ENCODE measurements at regions not wholly inside any gene's neighbourhood (a gene's known extent, or its start where the extent isn't known, plus 50 kb on each side); places are given as distances from the start of the nearest gene placed in this dataset.

DNA sequence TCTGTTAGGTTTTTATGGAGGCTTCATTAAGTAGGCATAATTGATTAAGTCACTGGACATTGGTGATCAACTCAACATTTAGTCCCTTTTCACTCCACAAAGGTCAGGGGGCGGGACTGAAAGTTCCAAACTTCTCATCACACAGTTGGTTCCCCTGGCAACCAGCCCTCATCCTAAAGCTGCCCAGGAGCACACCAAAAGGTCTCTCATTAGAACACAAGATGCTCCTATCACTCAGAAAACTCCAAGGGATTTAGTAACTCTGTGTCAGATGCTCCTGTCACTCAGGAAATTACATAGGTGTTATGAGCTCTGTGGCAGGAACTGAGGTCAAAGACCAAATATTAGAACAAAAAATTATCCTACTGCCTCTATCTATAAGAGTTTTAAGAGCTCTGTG is 321.5 kb downstream of the OTOL1 start:
- no peak for DNase-seq

- no peak for DNase-seq
Measured at GRCh38 chr3:161821591-161821990, 325.0 kb downstream of the OTOL1 start.

DNA sequence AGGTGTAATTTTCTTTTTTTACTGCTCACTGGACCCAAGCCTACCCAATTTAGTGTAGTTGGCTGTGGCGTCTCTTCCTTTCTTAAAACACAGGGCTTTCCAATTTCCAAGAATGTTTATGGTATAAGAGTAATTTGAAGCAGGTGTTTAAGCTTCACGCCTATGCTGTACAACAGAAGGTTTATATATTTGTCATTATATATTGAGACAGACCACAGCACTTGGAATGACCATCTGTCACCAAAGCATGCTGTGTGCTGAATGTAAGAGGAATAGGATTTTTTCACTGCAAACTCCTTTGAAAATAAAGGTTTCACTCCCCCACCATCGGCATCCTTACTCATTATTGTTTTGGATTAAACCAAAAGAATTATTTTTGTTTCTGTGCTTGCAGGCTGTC is 325.7 kb downstream of the OTOL1 start:
- no peak for DNase-seq

- DNase-seq = no peak
Measured at GRCh38 chr3:161823910-161824309, 327.3 kb downstream of the OTOL1 start.

DNA sequence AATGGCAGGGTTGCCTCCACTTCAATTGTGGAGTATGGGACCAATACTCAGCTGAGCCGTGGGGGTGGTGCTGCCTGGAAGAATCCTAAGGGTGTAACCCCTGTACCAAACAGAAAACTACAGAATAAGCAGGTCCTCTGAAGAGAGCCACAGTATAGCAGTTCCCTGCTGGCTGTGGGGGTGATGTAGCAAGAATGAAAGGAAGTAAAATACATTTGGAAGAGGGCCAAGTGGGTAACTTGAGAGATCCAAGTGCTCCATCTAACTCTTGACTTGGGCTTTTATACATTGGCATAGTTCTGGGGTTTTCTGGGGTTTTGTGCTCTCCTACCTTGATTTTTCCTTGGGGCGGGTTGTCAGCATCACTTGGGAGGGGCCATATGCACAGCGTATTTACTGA is 341.4 kb downstream of the OTOL1 start:
- DNase-seq = no peak

DNA sequence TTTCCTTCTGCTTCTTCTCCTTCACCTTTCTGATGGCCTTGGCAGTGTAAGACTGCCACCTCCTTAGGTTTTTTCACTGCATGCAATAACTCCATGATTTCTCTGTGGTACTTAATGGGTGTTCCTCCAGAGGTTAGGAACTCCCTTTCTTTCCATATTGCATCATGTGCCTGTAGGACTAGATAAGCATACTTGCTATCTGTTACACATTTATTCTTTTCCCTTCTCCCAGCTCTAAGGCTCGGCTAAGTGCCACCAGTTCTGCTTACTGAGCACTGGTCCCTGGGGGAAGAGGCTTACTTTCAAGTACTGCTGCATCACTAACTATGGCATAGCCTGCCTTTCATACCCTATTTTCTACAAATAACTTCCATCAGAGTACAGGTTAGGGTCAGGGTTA is 351.8 kb downstream of the OTOL1 start:
- no peak for DNase-seq

GRCh38 chr3:161851941-161852566 is 355.4 kb downstream of the OTOL1 start:
- no peak for DNase-seq

DNA sequence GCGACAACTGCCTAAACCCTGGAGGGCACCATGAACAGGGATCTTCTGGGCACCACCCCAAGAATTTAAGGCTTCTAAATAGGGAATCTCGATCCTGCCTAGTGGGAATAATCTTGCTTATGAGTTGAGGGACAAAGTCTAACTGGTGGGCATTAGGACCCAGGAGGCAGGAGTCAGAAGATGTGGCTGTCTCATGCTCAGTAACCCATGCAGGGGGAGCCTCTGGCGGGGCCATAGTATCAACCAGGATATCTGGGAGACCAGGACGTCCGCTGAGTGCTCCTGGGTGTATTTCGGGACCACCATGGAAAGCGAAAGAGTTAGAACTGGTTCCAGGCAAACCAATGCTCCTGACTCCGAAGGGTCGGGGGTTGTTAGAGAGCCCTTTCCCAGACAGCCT is 356.1 kb downstream of the OTOL1 start:
- no peak for DNase-seq

DNA sequence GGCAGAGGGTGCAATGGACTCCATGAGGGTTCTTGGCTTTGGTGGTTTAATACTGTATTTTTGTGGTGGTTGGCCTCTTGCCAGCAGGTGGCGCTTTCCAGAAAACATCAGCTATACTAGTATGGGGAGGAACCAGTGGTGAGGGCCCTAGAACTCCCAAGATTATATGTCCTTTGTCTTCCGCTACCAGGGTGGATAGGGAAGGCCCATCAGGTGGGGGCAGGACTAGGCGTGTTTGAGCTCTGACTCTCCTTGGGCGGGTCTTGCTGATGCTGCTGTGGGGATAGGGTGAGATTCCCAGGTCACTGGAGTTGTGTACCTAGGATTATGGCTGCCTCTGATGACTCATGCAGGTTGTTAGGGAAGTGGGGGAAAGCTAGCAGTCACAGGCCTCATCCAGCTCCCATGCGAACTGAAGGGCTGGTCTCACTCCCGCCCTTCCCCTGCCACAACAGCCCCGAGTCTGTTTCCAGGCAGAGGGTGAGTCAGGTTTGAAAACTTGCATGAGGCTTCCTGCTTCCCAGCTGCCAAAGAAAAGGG is 357.7 kb downstream of the OTOL1 start:
- peak; percentile 70 for DNase-seq

GRCh38 chr3:161859057-161859456 is 362.4 kb downstream of the OTOL1 start:
- DNase-seq = no peak

DNA sequence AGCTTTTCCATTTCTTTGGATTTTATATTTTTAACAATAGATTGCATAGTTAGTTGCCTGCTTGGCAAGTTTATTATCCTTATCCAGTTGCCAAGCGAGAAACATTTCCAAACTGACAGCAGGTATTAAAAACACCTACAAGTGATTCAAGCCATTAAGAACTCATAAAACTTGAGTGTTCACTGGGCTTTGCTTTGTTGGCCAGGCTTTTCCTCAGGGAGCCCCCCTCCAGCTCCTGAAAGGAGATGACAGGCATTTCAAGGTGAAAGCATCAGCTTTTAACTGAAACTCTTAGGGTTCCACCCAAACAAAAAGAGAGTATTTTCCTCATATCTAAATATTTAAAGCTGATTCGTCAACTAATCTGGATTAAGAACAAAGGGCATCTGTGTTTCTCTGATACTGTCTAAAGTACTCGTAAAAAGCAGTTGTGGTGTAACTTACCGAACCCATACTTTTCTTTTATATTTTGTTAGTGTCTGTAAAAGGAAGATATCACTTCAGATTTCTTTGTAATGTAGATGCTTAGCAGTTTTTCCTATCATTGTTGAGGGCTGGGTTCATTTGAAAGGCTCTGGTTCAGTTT is 363.4 kb downstream of the OTOL1 start:
- no peak for DNase-seq

- no peak for DNase-seq
Measured at GRCh38 chr3:161863775-161864174, 367.2 kb downstream of the OTOL1 start.

DNA sequence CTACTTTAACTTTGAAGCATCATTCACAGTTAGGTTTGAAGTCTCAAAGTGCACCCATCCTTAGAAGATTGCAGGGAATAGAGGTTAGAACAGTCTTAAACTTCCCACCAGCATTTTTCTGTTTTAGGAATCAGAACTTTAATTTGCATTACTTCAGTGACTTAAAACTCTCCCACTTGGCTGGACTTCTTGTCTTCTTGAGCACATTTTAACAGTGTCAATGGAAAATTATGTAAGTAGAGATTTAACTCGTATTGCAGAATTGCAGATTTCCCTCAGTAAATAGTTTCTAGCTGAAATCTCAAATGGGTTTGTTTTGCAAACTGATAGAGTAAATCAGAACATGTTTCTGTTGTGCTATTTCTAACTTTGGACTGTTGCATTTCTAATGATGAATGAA is 369.6 kb downstream of the OTOL1 start:
- DNase-seq = no peak

- DNase-seq = no peak
Measured at GRCh38 chr3:161875483-161875882, 378.9 kb downstream of the OTOL1 start.

- DNase-seq = no peak
Measured at GRCh38 chr3:161879470-161879869, 382.9 kb downstream of the OTOL1 start.

DNA sequence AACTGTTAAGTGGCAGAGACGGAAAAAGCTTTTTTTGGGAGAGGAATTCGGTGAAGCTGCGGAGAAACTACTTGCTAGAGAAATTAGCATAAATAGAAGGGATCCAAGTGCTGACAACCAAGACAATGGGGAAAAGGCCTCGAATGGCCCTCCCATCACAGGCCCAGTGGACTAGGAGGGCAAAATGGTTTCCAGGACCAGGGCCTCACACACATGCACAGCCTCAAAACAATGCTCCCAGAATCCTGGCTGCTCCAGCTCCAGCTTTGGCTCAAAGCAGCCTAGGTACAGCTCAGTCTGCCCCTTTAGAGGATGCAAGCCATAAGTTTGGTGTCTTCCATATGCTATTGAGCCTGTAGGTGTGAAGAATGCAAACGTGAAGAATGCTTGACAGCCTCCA is 388.2 kb downstream of the OTOL1 start:
- no peak for DNase-seq

- DNase-seq = peak; percentile 87
Measured at GRCh38 chr3:161890147-161890625, 393.6 kb downstream of the OTOL1 start.

DNA sequence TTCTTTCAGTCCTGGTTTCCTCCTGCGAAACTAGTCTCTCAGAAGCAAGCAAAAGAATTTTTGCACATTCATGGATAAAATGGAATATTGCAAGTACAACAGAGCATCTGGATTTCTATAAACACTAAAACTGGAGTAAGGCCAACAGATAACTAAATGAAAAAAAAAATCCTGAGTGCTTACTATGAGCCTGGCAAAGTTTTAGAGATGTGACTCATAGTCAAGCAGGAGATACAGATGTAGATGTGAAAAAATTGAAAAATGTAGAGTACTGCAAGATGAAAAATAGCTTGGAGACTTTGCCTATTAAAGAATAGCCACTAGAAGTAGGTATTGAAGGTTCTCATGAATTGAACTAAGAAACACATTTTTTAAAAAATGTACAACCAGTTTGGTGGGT is 397.4 kb downstream of the OTOL1 start:
- DNase-seq = peak; percentile 45

DNA sequence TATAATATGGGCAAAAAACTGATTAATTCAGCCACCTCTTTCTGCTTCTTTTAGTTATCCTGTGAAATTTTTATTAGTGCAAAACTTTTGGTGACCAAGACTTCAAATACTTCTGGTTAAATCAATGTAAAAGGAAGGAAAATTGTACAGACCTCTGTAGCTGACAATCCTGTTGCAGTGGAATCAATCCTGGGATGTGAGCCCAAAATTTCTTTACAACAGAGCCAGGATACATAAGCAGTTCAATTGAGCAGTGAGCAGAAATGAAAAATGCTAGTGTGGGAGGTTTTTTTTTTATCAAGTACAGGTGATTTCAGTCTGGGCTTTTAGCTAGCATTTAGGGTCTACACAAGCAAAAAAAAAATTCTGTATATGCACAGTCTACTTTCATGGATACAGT is 398.0 kb downstream of the OTOL1 start:
- DNase-seq = no peak

GRCh38 chr3:161905520-161906132 is 409.0 kb downstream of the OTOL1 start:
- DNase-seq = no peak

- DNase-seq = peak; percentile 59
Measured at GRCh38 chr3:161913786-161914389, 417.3 kb downstream of the OTOL1 start.

DNA sequence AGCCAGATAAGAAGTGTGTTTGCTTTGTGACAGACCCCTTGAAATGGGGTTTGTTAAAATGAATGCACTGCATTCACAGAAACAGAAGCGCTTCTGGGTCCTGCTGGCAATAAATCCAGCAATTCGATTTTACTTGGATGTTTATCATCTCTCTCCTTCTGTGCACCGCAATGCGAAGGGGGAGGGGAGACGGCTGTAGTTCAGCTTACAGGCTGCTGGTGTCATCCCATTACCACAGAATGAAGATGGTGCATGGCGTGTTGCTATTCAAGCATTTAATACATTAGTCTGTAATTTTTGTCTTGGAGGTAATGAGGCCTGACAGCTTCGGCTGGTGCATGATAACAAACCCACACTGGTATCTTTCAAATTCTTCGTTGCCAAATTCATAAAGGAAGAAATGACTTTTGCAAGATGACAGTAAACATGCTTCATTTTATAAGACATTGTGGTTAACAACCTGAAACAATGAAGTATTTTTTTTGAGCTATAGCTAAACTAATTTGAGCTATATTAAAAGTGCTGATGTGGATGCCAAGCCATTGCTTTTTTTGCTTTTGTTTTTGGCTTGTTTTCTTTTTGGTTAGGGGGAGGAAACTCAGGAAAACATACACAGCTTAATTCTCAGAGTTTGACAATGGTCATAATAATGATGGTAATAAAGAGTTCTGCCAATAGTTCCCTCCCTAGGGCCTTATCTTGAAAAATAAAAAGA is 418.3 kb downstream of the OTOL1 start:
- no peak for DNase-seq

- no peak for DNase-seq
Measured at GRCh38 chr3:161915418-161915750, 418.8 kb downstream of the OTOL1 start.
